GM21381 (cell line): ENCODE measurements at regions not wholly inside any gene's neighbourhood (a gene's known extent, or its start where the extent isn't known, plus 50 kb on each side); places are given as distances from the start of the nearest gene placed in this dataset.

Experiments
- ATAC-seq: cut with Tn5 transposase; IDR thresholded peaks from one replicate; pipeline ENCODE4 v1.9.1; 2021; ENCODE audit warnings: mild to moderate bottlenecking, moderate library complexity; ENCODE audit not compliant: unreplicated experiment

- ATAC-seq = peak; percentile 66
Measured at GRCh38 chr6:1482381-1483166, 93.2 kb downstream of the FOXF2 start.

DNA sequence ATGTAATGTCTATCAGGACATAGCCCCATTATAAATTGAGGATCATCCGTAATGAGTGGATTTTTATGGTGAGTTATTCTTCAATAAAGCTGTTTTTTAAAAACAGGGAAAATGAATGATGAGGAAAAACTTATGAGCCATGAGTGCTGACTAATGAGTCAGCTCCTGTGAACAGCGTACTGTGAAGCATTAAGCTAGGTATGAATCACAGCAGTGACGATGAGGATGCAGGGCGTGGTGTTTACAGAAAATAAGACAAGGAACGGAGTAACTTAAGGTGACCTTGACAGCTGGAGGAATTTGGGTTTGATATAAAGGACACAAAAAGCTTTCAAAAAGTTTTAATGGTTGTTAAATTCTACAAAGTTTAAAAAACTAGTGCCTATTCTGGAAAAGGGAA lies 96.3 kb downstream of the FOXF2 start:
- no peak for ATAC-seq

DNA sequence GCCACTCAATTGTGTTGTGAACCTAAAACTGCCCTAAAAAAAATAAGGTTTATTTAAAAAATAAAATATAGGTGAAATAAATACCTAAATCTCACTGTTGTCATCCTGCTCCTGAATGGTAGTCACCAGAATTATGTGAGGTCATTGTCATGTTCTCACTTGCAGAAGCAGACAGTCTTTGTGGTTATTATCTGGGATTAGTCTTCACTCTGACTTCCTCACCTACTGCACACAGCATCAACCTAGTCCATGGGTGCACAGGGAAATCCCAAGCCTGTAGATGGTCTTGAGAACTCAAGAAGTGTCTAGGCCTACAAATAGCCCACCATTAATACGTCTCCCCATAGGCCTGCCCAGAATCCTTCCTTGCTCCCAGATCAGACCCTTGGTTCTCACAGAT lies 97.0 kb downstream of the FOXF2 start:
- ATAC-seq = no peak

DNA sequence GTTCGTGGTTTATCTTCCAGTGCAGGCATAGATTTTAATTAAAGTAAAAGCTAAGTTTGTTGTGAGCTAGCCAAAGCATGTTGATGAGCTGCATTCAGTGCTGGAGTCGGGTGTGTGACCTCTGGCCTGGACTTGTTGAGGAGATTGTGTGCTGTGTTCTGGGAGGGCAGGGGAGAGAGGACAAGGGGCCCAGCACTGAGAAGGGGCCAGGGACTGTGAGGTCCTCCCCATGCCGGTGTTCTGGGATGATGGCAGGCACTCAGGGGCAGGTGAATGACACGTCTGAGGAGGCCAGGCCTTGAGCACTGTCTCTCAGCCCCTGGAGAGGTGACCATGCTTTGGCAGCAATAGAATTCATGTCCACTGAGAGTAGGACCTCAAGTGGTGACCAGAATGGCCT lies 97.9 kb downstream of the FOXF2 start:
- no peak for ATAC-seq

GRCh38 chr6:1491025-1491424 lies 101.6 kb downstream of the FOXF2 start:
- ATAC-seq = no peak

DNA sequence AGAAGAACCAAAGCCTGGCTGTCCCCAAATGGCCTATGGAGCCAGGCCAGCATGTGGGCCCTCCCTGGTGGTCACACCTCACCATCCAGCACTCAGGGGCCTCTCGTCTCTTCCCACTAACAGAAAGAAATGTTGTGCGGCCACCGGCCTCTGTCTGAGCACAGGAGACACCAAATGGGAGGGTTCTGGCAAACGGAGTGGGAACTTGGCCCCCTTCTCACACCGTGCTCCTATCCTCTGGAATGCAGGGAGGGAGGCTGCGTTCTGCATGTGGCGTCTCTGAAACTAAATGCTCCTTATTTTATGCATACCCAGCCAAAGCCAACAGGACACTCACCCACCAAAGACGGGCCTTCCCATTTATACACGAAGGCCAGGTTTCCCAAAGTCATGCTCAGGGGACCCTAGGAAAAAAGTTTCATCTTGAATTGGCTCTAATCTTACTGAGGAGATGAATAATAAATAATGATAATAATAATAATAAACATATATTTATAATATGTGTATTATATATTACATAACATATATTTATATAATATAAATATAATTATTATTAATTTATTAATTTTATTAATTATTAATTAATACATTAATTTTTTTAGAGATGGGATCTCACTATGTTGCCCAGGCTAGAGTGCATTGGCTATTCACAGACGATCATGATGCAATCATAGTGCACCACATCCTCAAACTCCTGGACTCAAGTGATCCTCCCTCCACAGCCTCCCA lies 102.4 kb downstream of the FOXF2 start:
- no peak for ATAC-seq

- ATAC-seq = no peak
Measured at GRCh38 chr6:1494671-1495070, 105.3 kb downstream of the FOXF2 start.

- ATAC-seq = no peak
Measured at GRCh38 chr6:1495344-1495743, 106.0 kb downstream of the FOXF2 start.

GRCh38 chr6:1496092-1496491 lies 106.7 kb downstream of the FOXF2 start:
- no peak for ATAC-seq

DNA sequence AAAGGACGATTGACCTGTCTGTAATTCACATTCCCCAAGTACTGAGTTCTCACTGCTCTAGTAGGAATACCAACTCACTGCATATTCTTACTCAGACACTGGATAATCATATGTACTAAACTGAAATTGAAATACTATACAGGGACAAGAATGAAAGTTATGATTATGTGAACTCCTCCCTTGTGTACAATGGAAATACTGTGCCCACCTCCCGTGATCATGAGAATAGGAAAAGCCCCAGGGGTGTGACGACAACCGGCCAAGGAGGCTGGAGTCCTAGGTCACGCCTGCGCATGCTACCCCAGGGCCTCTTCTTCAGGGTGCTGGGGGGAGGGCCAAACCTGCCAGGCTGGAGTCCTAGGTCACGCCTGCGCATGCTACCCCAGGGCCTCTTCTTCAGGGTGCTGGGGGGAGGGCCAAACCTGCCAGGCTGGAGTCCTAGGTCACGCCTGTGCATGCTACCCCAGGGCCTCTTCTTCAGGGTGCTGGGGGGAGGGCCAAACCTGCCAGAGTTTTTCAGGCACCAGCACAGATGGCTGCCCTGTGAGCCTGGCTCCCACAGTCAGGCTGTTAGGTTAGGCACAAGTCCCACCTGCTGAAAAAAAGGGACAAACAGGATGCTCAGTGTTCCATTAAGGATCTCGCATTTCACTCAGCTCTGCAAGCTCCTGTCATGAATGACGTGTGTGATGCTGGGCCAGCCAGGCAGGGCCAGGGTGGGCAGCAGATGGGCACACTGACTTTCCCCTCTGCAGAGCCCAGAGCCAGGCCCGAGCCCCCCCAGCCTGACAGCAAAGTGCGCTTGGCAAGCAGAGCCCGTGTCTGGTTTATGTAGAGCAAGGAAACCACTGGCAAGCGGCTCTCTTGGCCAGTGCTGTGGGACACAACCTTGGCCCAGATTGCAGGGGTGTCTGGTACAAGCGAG lies 107.7 kb downstream of the FOXF2 start:
- no peak for ATAC-seq

GRCh38 chr6:1497761-1498105 lies 108.4 kb downstream of the FOXF2 start:
- ATAC-seq = no peak

- ATAC-seq = no peak
Measured at GRCh38 chr6:1498491-1499113, 109.2 kb downstream of the FOXF2 start.

GRCh38 chr6:1499777-1500176 lies 109.9 kb upstream of the FOXC1 start:
- ATAC-seq = no peak

GRCh38 chr6:1500913-1501312 lies 108.8 kb upstream of the FOXC1 start:
- no peak for ATAC-seq

GRCh38 chr6:1502041-1502440 lies 107.7 kb upstream of the FOXC1 start:
- ATAC-seq = no peak

- no peak for ATAC-seq
Measured at GRCh38 chr6:1503811-1504210, 105.9 kb upstream of the FOXC1 start.

GRCh38 chr6:1504465-1504864 lies 105.2 kb upstream of the FOXC1 start:
- ATAC-seq = no peak

DNA sequence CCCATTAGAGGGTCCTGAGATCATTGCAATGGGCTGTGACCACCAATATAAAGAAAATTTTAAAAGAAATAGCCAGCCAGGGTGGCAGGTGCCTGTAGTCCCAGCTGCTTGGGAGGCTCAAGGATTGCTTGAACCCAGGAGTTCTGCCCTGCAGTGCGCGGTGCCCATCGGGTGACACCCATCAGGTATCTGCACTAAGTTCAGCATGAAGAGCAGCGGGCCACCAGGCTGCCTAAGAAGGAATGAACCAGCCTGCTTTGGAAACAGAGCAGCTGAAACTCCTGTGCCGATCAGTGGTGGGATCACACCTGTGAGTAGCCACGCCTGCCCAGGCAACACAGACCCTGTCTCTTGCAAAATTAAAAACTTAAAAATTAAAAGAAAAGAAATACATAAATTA lies 102.5 kb upstream of the FOXC1 start:
- no peak for ATAC-seq

DNA sequence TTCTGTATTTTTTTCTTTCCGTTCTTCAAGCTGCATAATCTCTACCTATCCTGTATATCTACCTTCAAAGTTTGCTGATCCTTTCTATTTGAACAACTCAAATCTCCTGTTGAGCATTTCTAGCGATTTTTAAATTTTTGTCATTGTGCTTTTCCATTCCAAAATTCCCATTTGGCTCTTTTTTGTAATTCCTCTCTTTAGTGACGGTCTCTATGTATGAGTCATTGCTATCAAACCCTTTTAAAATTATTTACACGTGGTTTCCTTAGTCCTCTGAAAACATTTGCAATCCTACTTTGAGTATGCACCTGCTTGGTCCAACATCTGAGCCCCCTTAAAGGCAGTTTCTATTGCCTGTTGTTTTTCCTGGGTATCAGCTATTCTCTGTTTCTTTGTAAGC lies 100.5 kb upstream of the FOXC1 start:
- ATAC-seq = no peak

- no peak for ATAC-seq
Measured at GRCh38 chr6:1510239-1510638, 99.5 kb upstream of the FOXC1 start.

- ATAC-seq = no peak
Measured at GRCh38 chr6:1513215-1513780, 96.4 kb upstream of the FOXC1 start.
